H9 (cell line): ENCODE measurements at regions not wholly inside any gene's neighbourhood (a gene's known extent, or its start where the extent isn't known, plus 50 kb on each side); places are given as distances from the start of the nearest gene placed in this dataset.

ENCODE experiments used
- DNase-seq: peaks from one replicate; pipeline ENCODE4 v3.0.0-alpha.2; 2017
- H2AFZ ChIP-seq: one replicate; pipeline ENCODE4 v1.6.1; 2013; ENCODE audit warnings: mild to moderate bottlenecking, low read length, control low read depth, moderate library complexity
- H2AK5ac ChIP-seq: 2 replicates; pipeline ENCODE4 v1.6.1; 2013; ENCODE audit warnings: low read length, control low read depth, mixed read lengths; ENCODE audit not compliant: insufficient read length
- H2BK120ac ChIP-seq: one replicate; pipeline ENCODE4 v1.6.1; 2013; ENCODE audit warnings: low read depth, mild to moderate bottlenecking, low read length, control low read depth, inconsistent platforms; ENCODE audit not compliant: poor library complexity, severe bottlenecking
- H2BK12ac ChIP-seq: 2 replicates; pipeline ENCODE4 v1.6.1; 2013; ENCODE audit warnings: low read length, control low read depth, mixed read lengths, low read depth; ENCODE audit not compliant: insufficient read length
- H2BK15ac ChIP-seq: 2 replicates; pipeline ENCODE4 v1.6.1; 2013; ENCODE audit warnings: low read depth, low read length, control low read depth
- H2BK20ac ChIP-seq: one replicate; pipeline ENCODE4 v1.6.1; 2013; ENCODE audit warnings: low read depth, mild to moderate bottlenecking, low read length, control low read depth, inconsistent platforms; ENCODE audit not compliant: poor library complexity, severe bottlenecking
- H2BK5ac ChIP-seq: 2 replicates; pipeline ENCODE4 v1.6.1; 2013; ENCODE audit warnings: low read length, control low read depth, mixed read lengths; ENCODE audit not compliant: insufficient read length
- H3K14ac ChIP-seq: 2 replicates; pipeline ENCODE4 v1.6.1; 2013; ENCODE audit warnings: low read length, control low read depth; ENCODE audit not compliant: insufficient read depth
- H3K18ac ChIP-seq: 2 replicates; pipeline ENCODE4 v1.6.1; 2013; ENCODE audit warnings: low read depth, mild to moderate bottlenecking, mixed read lengths, low read length, control low read depth; ENCODE audit not compliant: insufficient read length
- H3K23ac ChIP-seq: 2 replicates; pipeline ENCODE4 v1.6.1; 2013; ENCODE audit warnings: low read length, control low read depth, mixed read lengths, low read depth; ENCODE audit not compliant: insufficient read length
- H3K23me2 ChIP-seq: 2 replicates; pipeline ENCODE4 v1.6.1; 2013; ENCODE audit warnings: low read depth, mild to moderate bottlenecking, mixed read lengths, low read length, control low read depth; ENCODE audit not compliant: insufficient read length, poor library complexity, severe bottlenecking
- H3K27ac ChIP-seq: 2 replicates; pipeline ENCODE4 v1.5.1; 2013; ENCODE audit warnings: low read length, control low read depth, mixed read lengths, low read depth; ENCODE audit not compliant: insufficient read length
- H3K27me3 ChIP-seq: 2 replicates; pipeline ENCODE4 v1.6.1; 2013; ENCODE audit warnings: low read length, control low read depth, inconsistent platforms; ENCODE audit not compliant: insufficient read depth
- H3K4ac ChIP-seq: 2 replicates; pipeline ENCODE4 v1.6.1; 2013; ENCODE audit warnings: low read depth, mild to moderate bottlenecking, control low read depth, inconsistent platforms, low read length, moderate library complexity
- H3K4me1 ChIP-seq: 2 replicates; pipeline ENCODE4 v1.6.1; 2013; ENCODE audit warnings: low read length, control low read depth, inconsistent platforms; ENCODE audit not compliant: insufficient read depth
- H3K4me2 ChIP-seq: 2 replicates; pipeline ENCODE4 v1.6.1; 2013; ENCODE audit warnings: low read length, control low read depth, mixed read lengths; ENCODE audit not compliant: insufficient read length, insufficient read depth
- H3K56ac ChIP-seq: 2 replicates; pipeline ENCODE4 v1.6.1; 2013; ENCODE audit warnings: low read depth, mild to moderate bottlenecking, mixed read lengths, low read length, control low read depth; ENCODE audit not compliant: insufficient read length
- H3K79me1 ChIP-seq: 2 replicates; pipeline ENCODE4 v1.6.1; 2013; ENCODE audit warnings: low read depth, mild to moderate bottlenecking, moderate library complexity, low read length, control low read depth, inconsistent platforms; ENCODE audit not compliant: insufficient read depth, poor library complexity, severe bottlenecking
- H3K79me2 ChIP-seq: 2 replicates; pipeline ENCODE4 v1.6.1; 2013; ENCODE audit warnings: low read length, control low read depth, inconsistent platforms; ENCODE audit not compliant: insufficient read depth
- H3K9ac ChIP-seq: 2 replicates; pipeline ENCODE4 v1.6.1; 2013; ENCODE audit warnings: low read length, control low read depth, mixed read lengths; ENCODE audit not compliant: insufficient read length; ENCODE audit errors: extremely low read depth
- H3K9me3 ChIP-seq: one replicate; pipeline ENCODE4 v1.6.1; 2013; ENCODE audit warnings: low read depth, low read length, inconsistent platforms; ENCODE audit not compliant: control insufficient read depth
- H3T11ph ChIP-seq: one replicate; pipeline ENCODE4 v1.6.1; 2013; ENCODE audit warnings: mild to moderate bottlenecking, low read length, control low read depth, inconsistent platforms
- H4K20me1 ChIP-seq: one replicate; pipeline ENCODE4 v1.6.1; 2013; ENCODE audit not compliant: control insufficient read depth, insufficient read length, insufficient read depth
- H4K5ac ChIP-seq: 2 replicates; pipeline ENCODE4 v1.6.1; 2013; ENCODE audit warnings: low read depth, mild to moderate bottlenecking, mixed read lengths, low read length, control low read depth; ENCODE audit not compliant: insufficient read length
- H4K8ac ChIP-seq: replicated peaks from 2 replicates; pipeline ENCODE4 v1.6.1; 2013; ENCODE audit warnings: low read length, control low read depth, mixed read lengths, low read depth; ENCODE audit not compliant: insufficient read length
- H4K91ac ChIP-seq: 2 replicates; pipeline ENCODE4 v1.6.1; 2013; ENCODE audit warnings: low read depth, mild to moderate bottlenecking, moderate library complexity, mixed read lengths, low read length, control low read depth; ENCODE audit not compliant: insufficient read length
- H3K27ac Mint-ChIP-seq, 3 experiments: 2 replicates in 2 of 3; 3 replicates in 1 of 3; pipeline ENCODE4 v1.8.0; 2020 to 2021; ENCODE audit warnings: mixed read lengths in 3 of 3, mild to moderate bottlenecking in 1 of 3, moderate library complexity in 1 of 3
- H3K27me3 Mint-ChIP-seq: 2 replicates; pipeline ENCODE4 v1.8.0; 2021; ENCODE audit warnings: low read depth, mild to moderate bottlenecking, moderate library complexity, mixed read lengths
- H3K36me3 Mint-ChIP-seq, 3 experiments: 2 replicates in 2 of 3; 3 replicates in 1 of 3; pipeline ENCODE4 v1.8.0; 2020 to 2021; ENCODE audit warnings: low read depth in 3 of 3, mixed read lengths in 3 of 3; ENCODE audit not compliant: insufficient read depth in 1 of 3
- H3K4me1 Mint-ChIP-seq, 2 experiments: 2 replicates each; pipeline ENCODE4 v1.8.0; 2020; ENCODE audit warnings: mixed read lengths in 2 of 2
- H3K4me3 Mint-ChIP-seq, 2 experiments: 2 replicates in 1 of 2; 3 replicates in 1 of 2; pipeline ENCODE4 v1.8.0; 2020 to 2021; ENCODE audit warnings: mild to moderate bottlenecking in 2 of 2, mixed read lengths in 2 of 2, moderate library complexity in 1 of 2
- H3K9me3 Mint-ChIP-seq, 2 experiments: 2 replicates in 1 of 2; 3 replicates in 1 of 2; pipeline ENCODE4 v1.8.0; 2020; ENCODE audit warnings: mild to moderate bottlenecking in 2 of 2, mixed read lengths in 2 of 2, moderate library complexity in 1 of 2
- CTCF ChIP-seq: fragments of 200-600 bp; sonication (generic); conservative IDR thresholded peaks from 3 replicates; pipeline ENCODE4 v1.8.0; 2021; ENCODE audit warnings: antibody characterized with exemption, mild to moderate bottlenecking
- WGBS: extraction: QIAGEN DNeasy Blood & Tissue Kit; methylation state at CpG from one replicate; pipeline ENCODE4 v1.1.7; 2013; ENCODE audit warnings: missing lambda C conversion rate, low lambda C conversion rate, mixed read lengths; ENCODE audit not compliant: insufficient read length; ENCODE audit errors: extremely low coverage; 5-methylcytosine and 5-hydroxymethylcytosine counted together

DNA sequence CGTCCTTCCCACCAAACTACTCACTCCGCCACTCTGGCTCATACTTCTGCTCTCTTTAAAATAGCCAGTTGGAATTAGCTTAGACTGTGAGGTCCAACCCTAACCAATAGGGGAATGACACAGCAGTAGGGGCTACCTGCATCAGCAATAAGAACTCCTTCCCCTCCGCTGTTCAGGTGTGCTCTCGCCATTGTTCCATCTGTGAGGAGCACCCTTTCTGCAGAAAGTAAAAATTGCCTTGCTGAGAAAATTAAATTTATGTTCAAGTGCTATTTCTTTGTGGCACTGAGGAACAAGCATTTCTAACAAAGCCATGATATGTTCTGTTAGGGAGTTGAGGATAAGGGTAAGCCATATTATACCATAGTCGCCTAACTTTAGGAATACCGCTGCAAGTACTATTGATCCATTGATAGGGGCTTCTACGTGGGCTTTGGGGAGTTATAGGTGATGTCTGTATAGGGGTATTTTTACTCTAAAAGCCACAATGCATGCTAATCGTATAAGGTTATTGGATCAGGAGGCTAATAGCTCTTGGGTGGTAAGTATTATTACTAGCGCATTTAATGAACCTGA is 1269.5 kb downstream of the TYW1 start:
- no peaks in the 10 kb centered on the region for H3K4me1 Mint-ChIP-seq

More for the DNA sequence above, 1269.5 kb downstream of the TYW1 start:
- Mint-ChIP-seq H3K4me3 (no peak overlapping the region), H3K9me3 (peaks cover 26 to 39% of the 10 kb centered on the region in 2 experiments), H3K27me3 (peaks cover 1% of the 10 kb centered on the region; the same call in 1 of the 2 replicates), H3K36me3 (peaks cover 8 to 27% (median 23%) of the 10 kb centered on the region in 3 experiments; a peak in 6 of 7 replicates), H3K27ac (no peak overlapping the region)
- H4K5ac ChIP-seq: no peak overlapping the region
- H3K4me1 ChIP-seq: no peaks in the 10 kb centered on the region
- no peaks in the 10 kb centered on the region for H3K79me1 ChIP-seq
- H4K20me1 ChIP-seq: no peaks in the 10 kb centered on the region
- no CpG with 5 or more reads among the region's 9 CpGs for WGBS
- no peak overlapping the region for H3K56ac ChIP-seq
- H3K9me3 ChIP-seq: peaks cover 7% of the 10 kb centered on the region
- H2AFZ ChIP-seq: no peak overlapping the region
- no peak overlapping the region for H2AK5ac ChIP-seq
- H2BK5ac ChIP-seq: no peak overlapping the region
- H3K23me2 ChIP-seq: no peaks in the 10 kb centered on the region
- H2BK12ac ChIP-seq: no peak overlapping the region
- no peak overlapping the region for H3K23ac ChIP-seq
- no peaks in the 10 kb centered on the region for H3K79me2 ChIP-seq
- DNase-seq: no peak
- H4K91ac ChIP-seq: no peak overlapping the region
- H3K18ac ChIP-seq: no peak overlapping the region
- H3T11ph ChIP-seq: no peak overlapping the region
- TF ChIP-seq CTCF: no peak
- H3K27ac ChIP-seq: no peak overlapping the region
- no peak overlapping the region for H2BK120ac ChIP-seq
- no peak overlapping the region for H2BK15ac ChIP-seq
- H3K4ac ChIP-seq: no peak overlapping the region
- no peaks in the 10 kb centered on the region for H3K27me3 ChIP-seq
- no peak overlapping the region for H3K14ac ChIP-seq
- no peak overlapping the region for H3K4me2 ChIP-seq
- no peak overlapping the region for H2BK20ac ChIP-seq
- H4K8ac ChIP-seq: no peak overlapping the region
- H3K9ac ChIP-seq: no peak overlapping the region
